CD14-positive monocyte (primary cell): ENCODE measurements at regions not wholly inside any gene's neighbourhood (a gene's known extent, or its start where the extent isn't known, plus 50 kb on each side); places are given as distances from the start of the nearest gene placed in this dataset.

Experiments used
- DNase-seq, 3 donors: peaks; one replicate each; pipeline ENCODE4 v3.0.0-alpha.2; 2011 to 2022
- H2AFZ ChIP-seq: 2 replicates; pipeline ENCODE4 v1.6.0; 2012; ENCODE audit warnings: mild to moderate bottlenecking, low read depth, low read length, inconsistent platforms; ENCODE audit not compliant: insufficient read depth, poor library complexity, severe bottlenecking
- H3K27ac ChIP-seq, 2 donors: 1 replicate in 1 of 2; 2 replicates in 1 of 2; pipeline ENCODE4 v1.5.1; 2012 to 2013; ENCODE audit warnings: low read length in 2 of 2, control low read depth in 1 of 2, inconsistent platforms in 1 of 2, low read depth in 1 of 2, mild to moderate bottlenecking in 1 of 2
- H3K27me3 ChIP-seq, 2 donors: one replicate each; pipeline versions ENCODE4 v1.6.0 to v1.6.1; 2011 to 2013; ENCODE audit warnings: low read length in 2 of 2; ENCODE audit not compliant: control insufficient read depth in 2 of 2, insufficient read depth in 2 of 2
- H3K36me3 ChIP-seq, 2 donors: replicated peaks in 1 of 2; 1 replicate in 1 of 2; 2 replicates in 1 of 2; pipeline versions ENCODE4 v1.5.1 to v1.6.1; 2012 to 2013; ENCODE audit warnings: low read length in 2 of 2, control low read depth in 1 of 2, inconsistent platforms in 1 of 2, mild to moderate bottlenecking in 1 of 2; ENCODE audit not compliant: insufficient read depth in 2 of 2, control insufficient read depth in 1 of 2
- H3K4me1 ChIP-seq, 2 donors: 1 replicate in 1 of 2; 2 replicates in 1 of 2; pipeline versions ENCODE4 v1.5.1 to v1.6.1; 2012 to 2013; ENCODE audit warnings: low read length in 2 of 2, control low read depth in 1 of 2, inconsistent platforms in 1 of 2, mild to moderate bottlenecking in 1 of 2, moderate library complexity in 1 of 2; ENCODE audit not compliant: insufficient read depth in 2 of 2, control insufficient read depth in 1 of 2
- H3K4me2 ChIP-seq: replicated peaks from 2 replicates; pipeline ENCODE3; 2012; ENCODE audit warnings: low read length, moderate library complexity, mild to moderate bottlenecking; ENCODE audit not compliant: poor library complexity, severe bottlenecking; ENCODE audit errors: extremely low read depth
- H3K4me3 ChIP-seq, 3 experiments: fragments of 200-600 bp in 1 of 3; sonication (generic) in 1 of 3; replicated peaks in 1 of 3; 1 replicate in 2 of 3; 2 replicates in 1 of 3; pipeline ENCODE4 v1.5.1; 2011 to 2013; ENCODE audit warnings: low read length in 3 of 3, mild to moderate bottlenecking in 3 of 3, control low read depth in 2 of 3, low read depth in 2 of 3, inconsistent platforms in 1 of 3, moderate library complexity in 1 of 3
- H3K79me2 ChIP-seq: 2 replicates; pipeline ENCODE4 v1.6.0; 2012; ENCODE audit warnings: mild to moderate bottlenecking, control low read depth, inconsistent platforms, low read length, moderate library complexity; ENCODE audit not compliant: insufficient read depth
- H3K9ac ChIP-seq: 2 replicates; pipeline ENCODE4 v1.6.0; 2017; ENCODE audit warnings: low read length, mild to moderate bottlenecking; ENCODE audit not compliant: insufficient read depth, poor library complexity, severe bottlenecking
- H3K9me3 ChIP-seq, 2 donors: replicated peaks in 1 of 2; 1 replicate in 1 of 2; 2 replicates in 1 of 2; pipeline versions ENCODE4 v1.5.1 to v1.6.1; 2012 to 2013; ENCODE audit warnings: low read length in 2 of 2, control low read depth in 1 of 2; ENCODE audit not compliant: control insufficient read depth in 1 of 2, insufficient read depth in 1 of 2
- H4K20me1 ChIP-seq: 2 replicates; pipeline ENCODE4 v1.6.0; 2012; ENCODE audit warnings: mild to moderate bottlenecking, low read length, control low read depth, moderate library complexity; ENCODE audit not compliant: insufficient read depth
- H3K27ac Mint-ChIP-seq, 7 donors: one replicate each; pipeline ENCODE4 v1.8.0; 2020; ENCODE audit warnings: mild to moderate bottlenecking in 7 of 7, mixed read lengths in 7 of 7, moderate library complexity in 6 of 7, inconsistent platforms in 2 of 7
- H3K27me3 Mint-ChIP-seq, 3 donors: one replicate each; pipeline ENCODE4 v1.8.0; 2021 to 2022; ENCODE audit warnings: low read depth in 3 of 3, mild to moderate bottlenecking in 3 of 3, mixed read lengths in 3 of 3, moderate library complexity in 3 of 3, inconsistent platforms in 1 of 3
- H3K36me3 Mint-ChIP-seq, 2 donors: one replicate each; pipeline ENCODE4 v1.8.0; 2020; ENCODE audit warnings: mixed read lengths in 2 of 2, inconsistent platforms in 1 of 2, mild to moderate bottlenecking in 1 of 2
- H3K4me1 Mint-ChIP-seq: one replicate; pipeline ENCODE4 v1.8.0; 2020; ENCODE audit warnings: mild to moderate bottlenecking, mixed read lengths
- H3K4me3 Mint-ChIP-seq, 2 donors: one replicate each; pipeline ENCODE4 v1.8.0; 2020; ENCODE audit warnings: mild to moderate bottlenecking in 2 of 2, mixed read lengths in 2 of 2, moderate library complexity in 1 of 2
- H3K9me3 Mint-ChIP-seq, 7 donors: one replicate each; pipeline ENCODE4 v1.8.0; 2020 to 2022; ENCODE audit warnings: mixed read lengths in 7 of 7, mild to moderate bottlenecking in 6 of 7, moderate library complexity in 6 of 7, inconsistent platforms in 2 of 7
- CTCF ChIP-seq: fragments of 200-600 bp; IDR thresholded peaks from one replicate; pipeline ENCODE4 v1.8.0; 2022; ENCODE audit warnings: antibody characterized with exemption, mild to moderate bottlenecking
- WGBS: methylation state at CpG from one replicate; pipeline ENCODE4 v1.1.5; 2013; ENCODE audit warnings: missing lambda C conversion rate; ENCODE audit not compliant: insufficient coverage; 5-methylcytosine and 5-hydroxymethylcytosine counted together
- intact Hi-C, 2 donors: fragments of 100-400 bp; cut with micrococcal nuclease; formaldehyde crosslinking; loops; one replicate each; pipeline versions ENCODE4 v1.15.0 to v1.15.1; 2023

GRCh38 chr10:70981171-70981836 lies 92.9 kb upstream of the PCBD1 start:
- Histone ChIP-seq H3K27me3 (no peaks in the 10 kb centered on the region), H3K4me1 (no peaks in the 10 kb centered on the region), H3K36me3 (no peaks in the 10 kb centered on the region), H4K20me1 (no peaks in the 10 kb centered on the region), H3K4me2 (no peak overlapping the region), H3K27ac (no peak overlapping the region), H2AFZ (no peak overlapping the region), H3K4me3 (no peak overlapping the region), H3K79me2 (no peaks in the 10 kb centered on the region), H3K9me3 (no peaks in the 10 kb centered on the region), H3K9ac (no peak overlapping the region)
- H3K27ac Mint-ChIP-seq = peak overlapping the region in 1 of 7 donors; percentile 14
- DNase-seq = no peak
- H3K4me3 Mint-ChIP-seq = no peak overlapping the region
- peaks cover 2% of the 10 kb centered on the region for H3K4me1 Mint-ChIP-seq
- 93% methylated on average over 4 of the region's 7 CpGs for whole genome bisulfite sequencing
- H3K27me3 Mint-ChIP-seq = peaks cover 0 to 1% (median 1%) of the 10 kb centered on the region in 3 donors
- no peak for TF ChIP-seq CTCF
- H3K9me3 Mint-ChIP-seq = peaks cover 0 to 2% (median 0%) of the 10 kb centered on the region in 7 donors
- no peaks in the 10 kb centered on the region for H3K36me3 Mint-ChIP-seq
- intact Hi-C loops = no loop called here

GRCh38 chr10:70981936-70982335 lies 93.6 kb upstream of the PCBD1 start:
- intact Hi-C loops = no loop called here
- H3K4me1 Mint-ChIP-seq = peaks cover 2% of the 10 kb centered on the region
- TF ChIP-seq CTCF = no peak

More at GRCh38 chr10:70981936-70982335, 93.6 kb upstream of the PCBD1 start:
- Histone ChIP-seq H3K79me2 (no peaks in the 10 kb centered on the region), H3K36me3 (no peaks in the 10 kb centered on the region), H3K9ac (no peak overlapping the region), H2AFZ (no peak overlapping the region), H3K4me2 (no peak overlapping the region), H3K4me3 (no peak overlapping the region), H4K20me1 (no peaks in the 10 kb centered on the region), H3K9me3 (no peaks in the 10 kb centered on the region), H3K27ac (no peak overlapping the region), H3K4me1 (no peaks in the 10 kb centered on the region), H3K27me3 (no peaks in the 10 kb centered on the region)
- no peak overlapping the region for H3K4me3 Mint-ChIP-seq
- peaks cover 0 to 1% (median 0%) of the 10 kb centered on the region in 3 donors for H3K27me3 Mint-ChIP-seq
- H3K36me3 Mint-ChIP-seq = no peaks in the 10 kb centered on the region
- H3K9me3 Mint-ChIP-seq = no peaks in the 10 kb centered on the region
- DNase-seq = no peak
- H3K27ac Mint-ChIP-seq = peak overlapping the region in 2 of 7 donors; percentile 14 to 43
- WGBS = 99% methylated on average over 5 of the region's 6 CpGs
